HepG2 (cell line): ENCODE measurements at regions not wholly inside any gene's neighbourhood (a gene's known extent, or its start where the extent isn't known, plus 50 kb on each side); places are given as distances from the start of the nearest gene placed in this dataset.

Experiments
- ATAC-seq: fragments of 200-7000 bp; cut with Tn5 transposase; 3 replicates; pipeline ENCODE4 v1.9.1; 2020; ENCODE audit warnings: mild to moderate bottlenecking, moderate library complexity
- BruUV-seq: library from RNA; stranded (reverse); fragments of 400-500 nt; replicated peaks from 2 replicates; lab custom pipeline; 2021; lab: Mats Ljungman, UMichigan
- CTCF ChIA-PET: fragments of 300-600 bp; formaldehyde crosslinking; extraction: SDS; loops from one replicate; lab custom pipeline; 2021; ENCODE audit warnings: low total read pairs, inconsistent platforms, low intra/inter-chr PET ratio; lab: Yijun Ruan, JAX
- POLR2A ChIA-PET: fragments of 350-600 bp; sonication (Branson Sonifier 250); formaldehyde crosslinking; loops from one replicate; lab custom pipeline; 2020; ENCODE audit warnings: antibody characterized with exemption, inconsistent platforms; lab: Yijun Ruan, JAX
- DNase-seq: peaks from one replicate; pipeline ENCODE4 v3.0.0-alpha.2; 2015; ENCODE audit warnings: low spot score
- FAIRE-seq: peaks from 3 replicates; lab custom pipeline; 2011; peaks lifted over from hg19 to GRCh38; lab: Jason Lieb, UNC
- H2AFZ ChIP-seq: one replicate; pipeline ENCODE4 v1.6.1; 2011; ENCODE audit warnings: low read length, inconsistent platforms
- H3K27ac ChIP-seq: fragments of 300-600 bp; 3 replicates; pipeline ENCODE4 v1.8.0; 2011; ENCODE audit warnings: mixed run types, mild to moderate bottlenecking, mixed read lengths, low read length, inconsistent platforms; ENCODE audit not compliant: insufficient read depth; ENCODE audit errors: extremely low read length
- H3K27me3 ChIP-seq, 2 experiments: fragments of 200-600 bp in 1 of 2; 2 replicates in 1 of 2; 3 replicates in 1 of 2; pipeline versions ENCODE4 v1.6.0 to v1.8.0; 2011; ENCODE audit warnings: low read length in 2 of 2, mild to moderate bottlenecking in 2 of 2, moderate library complexity in 2 of 2, inconsistent platforms in 1 of 2; ENCODE audit not compliant: insufficient read depth in 2 of 2, control insufficient read depth in 1 of 2
- H3K36me3 ChIP-seq, 2 experiments: fragments of 200-600 bp in 1 of 2; replicated peaks in 1 of 2; 2 replicates in 1 of 2; 3 replicates in 1 of 2; pipeline versions ENCODE4 v1.5.1 to v1.8.0; 2011; ENCODE audit warnings: low read length in 2 of 2, inconsistent platforms in 1 of 2; ENCODE audit not compliant: insufficient read depth in 2 of 2, control insufficient read depth in 1 of 2
- H3K4me1 ChIP-seq: 2 replicates; pipeline ENCODE4 v1.5.1; 2012; ENCODE audit warnings: low read length, inconsistent platforms; ENCODE audit not compliant: insufficient read depth
- H3K4me2 ChIP-seq: 2 replicates; pipeline ENCODE4 v1.6.0; 2011; ENCODE audit warnings: low read depth, low read length, inconsistent platforms
- H3K4me3 ChIP-seq, 3 experiments: fragments of 200-600 bp in 1 of 3; sonication (generic), shearing (Covaris generic) in 1 of 3; replicated peaks in 1 of 3; 2 replicates each; pipeline ENCODE4 v1.5.1; 2011 to 2016; ENCODE audit warnings: low read length in 3 of 3, inconsistent platforms in 2 of 3, low read depth in 2 of 3, mild to moderate bottlenecking in 2 of 3, control low read depth in 1 of 3, mixed read lengths in 1 of 3; ENCODE audit not compliant: insufficient read depth in 1 of 3
- H3K79me2 ChIP-seq: one replicate; pipeline ENCODE4 v1.6.1; 2011; ENCODE audit warnings: low read length, inconsistent platforms; ENCODE audit not compliant: insufficient read depth
- H3K9ac ChIP-seq: 2 replicates; pipeline ENCODE4 v1.6.0; 2011; ENCODE audit warnings: mild to moderate bottlenecking, low read depth, low read length, inconsistent platforms; ENCODE audit not compliant: insufficient read depth
- H3K9me3 ChIP-seq: 2 replicates; pipeline ENCODE4 v1.5.1; 2012; ENCODE audit warnings: mild to moderate bottlenecking, low read length
- H4K20me1 ChIP-seq: 2 replicates; pipeline ENCODE4 v1.6.0; 2011; ENCODE audit warnings: inconsistent platforms, mild to moderate bottlenecking, low read length, moderate library complexity; ENCODE audit not compliant: insufficient read depth
- HNF1A ChIP-seq, 2 experiments: sonication (generic) in 1 of 2; formaldehyde crosslinking in 1 of 2; IDR thresholded peaks; 2 replicates each; pipeline versions ENCODE4 v1.4.0 to v1.6.1; 2016 to 2020; ENCODE audit warnings: borderline replicate concordance in 1 of 2, low read depth in 1 of 2, mild to moderate bottlenecking in 1 of 2, missing genetic modification reagents in 1 of 2
- SNAI1 ChIP-seq: sonication (generic); formaldehyde crosslinking; IDR thresholded peaks from 2 replicates; pipeline ENCODE4 v1.5.0; 2020; ENCODE audit warnings: mild to moderate bottlenecking, missing genetic modification reagents, borderline replicate concordance
- SP140L ChIP-seq: sonication (generic); formaldehyde crosslinking; IDR thresholded peaks from 2 replicates; pipeline ENCODE4 v1.4.0; 2020; ENCODE audit warnings: missing genetic modification reagents, borderline replicate concordance
- ZFP90 ChIP-seq: sonication (generic); formaldehyde crosslinking; IDR thresholded peaks from 2 replicates; pipeline ENCODE4 v1.8.0; 2022; ENCODE audit warnings: missing genetic modification reagents, mild to moderate bottlenecking, inconsistent platforms, borderline replicate concordance
- ZFY ChIP-seq: sonication (generic); formaldehyde crosslinking; IDR thresholded peaks from 2 replicates; pipeline ENCODE4 v1.4.0; 2020; ENCODE audit warnings: missing genetic modification reagents
- WGBS: methylation state at CpG from one replicate; pipeline ENCODE4 v1.1.6; 2017; ENCODE audit warnings: low lambda C conversion rate; 5-methylcytosine and 5-hydroxymethylcytosine counted together
- in situ Hi-C: cut with HindIII; loops from 2 replicates; pipeline ENCODE4 v1.10.0; 2017; ENCODE audit warnings: low pct_unique_long_range_greater_than_20kb; ENCODE audit not compliant: extremely low pct_ligation_motif_present
- intact Hi-C: fragments of 100-400 bp; cut with micrococcal nuclease; formaldehyde crosslinking; loops from one replicate; pipeline ENCODE4 v1.10.0; 2022; ENCODE audit not compliant: unreplicated experiment
- TF ChIP-seq, protein P1 (sequence below): IDR thresholded peaks from 2 replicates; pipeline ENCODE4 v1.6.1; 2016; ENCODE audit warnings: mild to moderate bottlenecking, missing biosample characterization, missing genetic modification reagents

DNA sequence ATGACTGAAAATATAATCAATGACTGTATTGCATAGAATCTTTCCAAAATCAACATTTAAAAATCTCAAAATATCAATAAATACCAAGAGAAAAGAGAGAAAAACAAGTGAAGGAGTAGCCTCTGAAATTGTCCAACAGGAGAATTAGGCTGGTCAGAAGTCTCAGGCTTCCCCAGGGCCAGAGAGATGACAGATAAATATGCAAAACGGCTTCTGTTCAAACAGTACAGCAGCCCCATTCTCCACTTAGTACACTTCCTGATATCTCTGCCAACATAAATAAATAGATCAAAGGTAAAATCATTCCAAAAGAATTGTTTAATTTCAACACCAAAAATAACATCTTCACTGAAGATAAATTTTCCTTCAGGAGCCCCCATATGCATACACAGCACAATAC is 204.7 kb upstream of the GABRA2 start:
- CTCF ChIA-PET, result no interaction called here
- no peak for ATAC-seq
- 8% methylated on average over 1 of the region's 1 CpG for WGBS
- H3K36me3 ChIP-seq, result no peaks in the 10 kb centered on the region
- H3K9me3 ChIP-seq, result 0 out of 2 replicates have a peak, but pooled peaks cover 5% of the 10 kb centered on the region
- TF ChIP-seq ZFP90, result no peak
- no peak for TF ChIP-seq ZFY (CRISPR knock-in tag)
- no peak for TF ChIP-seq SNAI1 (CRISPR knock-in tag)
- TF ChIP-seq SP140L (CRISPR knock-in tag), result no peak
- TF ChIP-seq, protein P1, sequence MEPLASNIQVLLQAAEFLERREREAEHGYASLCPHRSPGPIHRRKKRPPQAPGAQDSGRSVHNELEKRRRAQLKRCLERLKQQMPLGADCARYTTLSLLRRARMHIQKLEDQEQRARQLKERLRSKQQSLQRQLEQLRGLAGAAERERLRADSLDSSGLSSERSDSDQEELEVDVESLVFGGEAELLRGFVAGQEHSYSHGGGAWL, result no peak
- no peak for TF ChIP-seq HNF1A (IDR thresholded peaks at IDR 0.05; ENCODE audit: low read depth)
- TF ChIP-seq HNF1A (CRISPR knock-in tag; IDR thresholded peaks at IDR 0.05; ENCODE audit: borderline replicate concordance), result no peak
- H3K27ac ChIP-seq, result no peak overlapping the region
- FAIRE-seq, result no peak
- POLR2A ChIA-PET, result no interaction called here
- H3K4me1 ChIP-seq, result no peaks in the 10 kb centered on the region
- intact Hi-C loops (no loop called here), in situ Hi-C loops (no loop called here)
- H3K4me2 ChIP-seq, result no peak overlapping the region
- H2AFZ ChIP-seq, result no peak overlapping the region
- no TSS peak for BruUV-seq
- no peaks in the 10 kb centered on the region for H3K27me3 ChIP-seq
- H3K79me2 ChIP-seq, result no peaks in the 10 kb centered on the region
- H4K20me1 ChIP-seq, result no peaks in the 10 kb centered on the region
- no peak overlapping the region for H3K9ac ChIP-seq
- no peak for DNase-seq
- H3K4me3 ChIP-seq, result no peak overlapping the region
